ENCODE measurements at regions not wholly inside any gene's neighbourhood (a gene's known extent, or its start where the extent isn't known, plus 50 kb on each side); places are given as distances from the start of the nearest gene placed in this dataset.
A peak's percentile ranks its signal among the peaks of the same experiment; 100 is the strongest.

- TF ChIP-seq POLR2A (IDR thresholded peaks at IDR 0.05; ENCODE audit: low read depth, low read length) (peak; percentile 81), EZH2 (IDR thresholded peaks at IDR 0.05; ENCODE audit: borderline replicate concordance, low read depth, low read length, severe bottlenecking) (no peak), POLR2AphosphoS5 (IDR thresholded peaks at IDR 0.05; ENCODE audit: insufficient read depth, low read depth, low read length) (peak; percentile 89), CTCF (IDR thresholded peaks at IDR 0.05; ENCODE audit: extremely low read depth in 1 of 2, insufficient read depth in 1 of 2, low read depth in 1 of 2, low read length in 2 of 2) (no peak), JUN (IDR thresholded peaks at IDR 0.05; ENCODE audit: borderline replicate concordance, insufficient read depth, insufficient read length, low read depth) (peak; percentile 62)
Measured at GRCh38 chr4:165740911-165741310, 132.1 kb upstream of the TLL1 start.
